ENCODE measurements at regions not wholly inside any gene's neighbourhood (a gene's known extent, or its start where the extent isn't known, plus 50 kb on each side); places are given as distances from the start of the nearest gene placed in this dataset.

DNA sequence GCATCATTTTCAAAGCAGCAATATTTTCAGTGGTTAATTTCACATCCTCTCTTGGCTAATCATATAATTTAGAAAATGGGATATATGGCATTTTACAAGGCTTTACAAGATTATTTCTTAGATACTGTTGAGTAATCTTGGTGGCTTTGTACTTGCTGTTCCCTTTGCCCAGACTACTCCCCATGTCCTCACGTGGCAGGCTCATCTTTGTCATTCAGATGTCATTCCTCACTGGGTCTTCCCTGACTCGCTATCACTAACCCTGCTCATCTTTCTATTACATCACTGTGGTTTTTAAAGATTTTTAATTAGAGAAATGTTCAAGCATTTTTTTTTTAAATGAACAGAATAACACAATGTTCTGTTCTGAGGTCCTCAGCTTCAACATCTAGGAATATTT, 240.0 kb upstream of the IRX5 start:
- Histone ChIP-seq H3K9ac (ENCODE audit: low read depth in 1 of 2, low read length in 2 of 2) (no peak overlapping the region), H3K36me3 (ENCODE audit: control insufficient read depth in 2 of 2, insufficient read depth in 2 of 2, low read length in 2 of 2) (no peaks in the 10 kb centered on the region), H3K27me3 (ENCODE audit: control insufficient read depth in 2 of 2, insufficient read depth in 2 of 2, low read length in 2 of 2) (no peaks in the 10 kb centered on the region), H3K4me1 (ENCODE audit: control insufficient read depth in 2 of 2, insufficient read depth in 2 of 2, low read length in 2 of 2) (no peaks in the 10 kb centered on the region), H3K9me3 (ENCODE audit: control insufficient read depth in 2 of 2, low read length in 2 of 2) (no peaks in the 10 kb centered on the region), H3K4me3 (ENCODE audit: low read length in 2 of 2) (no peak overlapping the region), H3K27ac (ENCODE audit: low read depth in 2 of 2, low read length in 2 of 2) (no peak overlapping the region)

DNA sequence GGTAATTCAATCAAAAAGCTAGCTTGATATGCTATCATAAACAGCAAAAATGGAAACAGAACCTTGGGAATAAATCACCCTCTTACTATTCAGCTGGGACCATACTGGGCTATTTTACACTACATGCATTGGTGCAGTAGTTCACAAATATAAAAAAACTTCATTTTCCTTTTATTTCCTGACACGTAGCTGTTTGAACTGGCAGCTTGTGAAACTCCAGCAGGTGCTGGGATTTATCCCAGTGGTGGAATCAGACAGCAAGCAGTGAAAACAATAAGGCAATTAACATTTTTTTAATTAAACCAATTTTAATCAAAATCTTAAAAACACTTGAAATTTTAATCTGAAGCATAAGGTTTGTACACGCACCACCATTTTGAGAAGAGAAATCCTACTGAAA, 240.4 kb upstream of the IRX5 start:
- H3K4me3 ChIP-seq (ENCODE audit: low read length in 2 of 2), result no peak overlapping the region
- no peak overlapping the region for H3K27ac ChIP-seq (ENCODE audit: low read depth in 2 of 2, low read length in 2 of 2)
- no peak overlapping the region for H3K9ac ChIP-seq (ENCODE audit: low read depth in 1 of 2, low read length in 2 of 2)
- no peaks in the 10 kb centered on the region for H3K27me3 ChIP-seq (ENCODE audit: control insufficient read depth in 2 of 2, insufficient read depth in 2 of 2, low read length in 2 of 2)
- no peaks in the 10 kb centered on the region for H3K9me3 ChIP-seq (ENCODE audit: control insufficient read depth in 2 of 2, low read length in 2 of 2)
- H3K4me1 ChIP-seq (ENCODE audit: control insufficient read depth in 2 of 2, insufficient read depth in 2 of 2, low read length in 2 of 2), result no peaks in the 10 kb centered on the region
- no peaks in the 10 kb centered on the region for H3K36me3 ChIP-seq (ENCODE audit: control insufficient read depth in 2 of 2, insufficient read depth in 2 of 2, low read length in 2 of 2)

DNA sequence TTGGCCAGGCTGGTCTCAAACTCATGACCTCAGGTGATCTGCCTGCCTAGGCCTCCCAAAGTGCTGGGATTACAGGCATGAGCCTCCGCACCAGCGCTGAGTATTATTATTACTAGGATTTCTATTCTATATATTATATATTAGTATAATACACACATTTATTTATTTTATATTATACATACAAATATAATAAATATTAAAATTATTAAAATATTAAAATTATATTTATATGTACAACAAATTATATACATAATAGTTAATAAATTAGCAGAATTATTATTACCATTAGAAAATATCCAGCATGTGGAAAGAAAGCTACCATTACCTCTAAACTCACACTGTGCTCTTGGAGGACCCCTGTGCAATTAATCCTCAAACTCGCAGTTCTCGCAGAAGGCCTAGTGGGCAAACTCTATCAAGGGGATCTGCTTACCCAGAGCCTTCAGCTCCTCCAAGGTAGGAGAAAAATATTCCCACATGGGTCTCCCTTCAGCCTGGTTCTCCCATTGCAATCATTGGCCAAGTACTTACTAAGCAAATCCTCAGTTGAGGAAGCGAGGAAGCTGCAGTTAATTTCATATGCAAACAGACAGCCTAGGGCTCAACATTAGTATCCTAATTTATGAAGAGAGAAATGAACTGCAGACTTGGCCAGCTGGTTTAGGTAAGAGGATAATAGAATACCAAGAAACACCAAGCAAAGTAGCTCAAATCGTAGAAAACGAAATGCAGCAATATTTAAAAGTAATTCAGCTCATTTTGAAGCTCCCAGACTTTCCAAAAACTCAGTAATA, 241.4 kb upstream of the IRX5 start:
- H3K4me3 ChIP-seq (ENCODE audit: low read length in 2 of 2), result no peak overlapping the region
- no peaks in the 10 kb centered on the region for H3K4me1 ChIP-seq (ENCODE audit: control insufficient read depth in 2 of 2, insufficient read depth in 2 of 2, low read length in 2 of 2)
- no peak overlapping the region for H3K9ac ChIP-seq (ENCODE audit: low read depth in 1 of 2, low read length in 2 of 2)
- H3K9me3 ChIP-seq (ENCODE audit: control insufficient read depth in 2 of 2, low read length in 2 of 2), result no peaks in the 10 kb centered on the region
- no peaks in the 10 kb centered on the region for H3K27me3 ChIP-seq (ENCODE audit: control insufficient read depth in 2 of 2, insufficient read depth in 2 of 2, low read length in 2 of 2)
- H3K27ac ChIP-seq (ENCODE audit: low read depth in 2 of 2, low read length in 2 of 2), result no peak overlapping the region
- H3K36me3 ChIP-seq (ENCODE audit: control insufficient read depth in 2 of 2, insufficient read depth in 2 of 2, low read length in 2 of 2), result no peaks in the 10 kb centered on the region

DNA sequence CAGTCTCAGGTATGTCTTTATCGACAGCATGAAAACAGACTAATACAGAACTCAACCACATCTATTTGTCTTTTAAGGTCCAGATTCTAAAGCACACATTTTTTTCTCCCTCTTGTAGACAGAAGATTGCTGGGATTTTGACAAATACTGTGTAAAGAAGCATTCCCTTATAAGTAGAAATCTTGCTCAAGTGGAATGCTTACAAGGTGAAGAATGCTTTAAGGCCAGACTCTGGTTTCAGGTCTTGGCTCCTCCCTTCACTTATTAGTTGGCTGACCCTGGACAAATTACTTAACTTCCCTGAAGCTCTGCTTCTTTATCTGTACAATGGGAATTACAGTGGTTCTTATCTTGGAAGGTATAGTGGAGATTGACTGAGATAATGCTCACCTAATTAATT, 242.3 kb upstream of the IRX5 start:
- Histone ChIP-seq H3K9ac (ENCODE audit: low read depth in 1 of 2, low read length in 2 of 2) (no peak overlapping the region), H3K27me3 (ENCODE audit: control insufficient read depth in 2 of 2, insufficient read depth in 2 of 2, low read length in 2 of 2) (no peaks in the 10 kb centered on the region), H3K4me1 (ENCODE audit: control insufficient read depth in 2 of 2, insufficient read depth in 2 of 2, low read length in 2 of 2) (no peaks in the 10 kb centered on the region), H3K27ac (ENCODE audit: low read depth in 2 of 2, low read length in 2 of 2) (no peak overlapping the region), H3K4me3 (ENCODE audit: low read length in 2 of 2) (no peak overlapping the region), H3K36me3 (ENCODE audit: control insufficient read depth in 2 of 2, insufficient read depth in 2 of 2, low read length in 2 of 2) (no peaks in the 10 kb centered on the region), H3K9me3 (ENCODE audit: control insufficient read depth in 2 of 2, low read length in 2 of 2) (no peaks in the 10 kb centered on the region)

DNA sequence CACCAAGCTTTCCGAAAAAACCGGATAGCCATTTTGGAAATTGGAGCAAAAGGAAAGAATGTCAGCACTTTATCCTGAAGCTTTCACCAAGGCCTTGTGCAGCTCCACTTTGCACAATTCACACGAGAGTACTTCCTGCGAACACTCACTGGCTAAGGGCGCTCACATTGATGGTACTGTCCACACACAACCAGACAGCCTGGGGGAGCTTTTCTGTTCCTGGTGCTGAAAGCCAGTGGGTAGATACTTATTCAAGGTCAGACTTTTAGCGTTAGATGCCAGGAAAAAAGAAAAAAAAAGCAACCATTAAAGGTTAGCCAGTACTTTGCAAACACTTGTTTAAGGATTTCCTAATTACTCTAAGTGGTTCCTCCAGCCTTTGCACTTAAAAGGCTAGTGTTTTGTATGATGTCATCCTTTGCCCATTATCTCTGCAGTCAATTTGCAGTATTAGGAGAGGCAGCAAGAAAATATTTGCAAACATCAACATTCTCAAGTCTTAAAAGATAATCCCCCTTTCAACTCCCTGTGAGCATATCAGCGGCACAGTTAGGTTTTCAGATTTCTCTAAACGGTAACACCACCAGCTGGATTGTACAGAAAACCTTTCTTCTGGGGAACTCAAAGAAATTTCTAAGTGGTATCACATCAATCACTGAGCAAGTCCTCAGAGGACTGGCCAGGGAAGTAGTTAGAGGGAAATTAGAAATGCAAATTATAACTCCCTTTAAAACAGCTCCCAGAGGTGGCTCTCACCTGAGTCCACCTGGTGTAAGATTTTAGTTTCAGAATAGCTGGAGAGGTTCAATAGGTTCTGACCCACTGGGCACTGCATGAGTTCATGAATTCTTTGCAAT, 243.4 kb upstream of the IRX5 start:
- no peak overlapping the region for H3K9ac ChIP-seq (ENCODE audit: low read depth in 1 of 2, low read length in 2 of 2)
- H3K27ac ChIP-seq (ENCODE audit: low read depth in 2 of 2, low read length in 2 of 2), result no peak overlapping the region
- H3K4me3 ChIP-seq (ENCODE audit: low read length in 2 of 2), result no peak overlapping the region
- H3K27me3 ChIP-seq (ENCODE audit: control insufficient read depth in 2 of 2, insufficient read depth in 2 of 2, low read length in 2 of 2), result no peaks in the 10 kb centered on the region
- H3K9me3 ChIP-seq (ENCODE audit: control insufficient read depth in 2 of 2, low read length in 2 of 2), result no peaks in the 10 kb centered on the region
- no peaks in the 10 kb centered on the region for H3K4me1 ChIP-seq (ENCODE audit: control insufficient read depth in 2 of 2, insufficient read depth in 2 of 2, low read length in 2 of 2)
- H3K36me3 ChIP-seq (ENCODE audit: control insufficient read depth in 2 of 2, insufficient read depth in 2 of 2, low read length in 2 of 2), result no peaks in the 10 kb centered on the region

DNA sequence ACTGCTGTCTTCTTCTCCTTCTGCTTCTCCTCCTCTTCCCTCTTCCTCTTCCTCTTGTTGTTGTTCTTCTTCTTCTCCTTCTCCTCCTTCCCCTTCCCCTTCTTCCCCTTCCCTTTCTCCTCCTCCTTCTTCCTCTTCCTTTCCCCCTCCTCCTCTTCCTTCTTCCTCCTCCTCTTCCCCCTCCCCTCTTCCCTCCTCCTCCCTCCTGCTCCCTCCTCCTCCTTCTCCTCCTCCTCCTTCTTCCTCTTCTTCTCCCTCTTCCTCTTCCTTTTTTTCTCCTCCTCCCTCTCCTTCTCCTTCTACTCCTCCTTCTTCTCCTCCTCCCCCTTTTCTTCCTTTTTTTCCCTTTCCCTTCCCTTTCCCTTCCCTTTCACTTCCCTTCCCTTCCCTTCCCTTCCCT, 245.0 kb upstream of the IRX5 start:
- H3K9ac ChIP-seq (ENCODE audit: low read depth in 1 of 2, low read length in 2 of 2), result no peak overlapping the region
- H3K27me3 ChIP-seq (ENCODE audit: control insufficient read depth in 2 of 2, insufficient read depth in 2 of 2, low read length in 2 of 2), result no peaks in the 10 kb centered on the region
- no peaks in the 10 kb centered on the region for H3K36me3 ChIP-seq (ENCODE audit: control insufficient read depth in 2 of 2, insufficient read depth in 2 of 2, low read length in 2 of 2)
- H3K4me3 ChIP-seq (ENCODE audit: low read length in 2 of 2), result no peak overlapping the region
- H3K9me3 ChIP-seq (ENCODE audit: control insufficient read depth in 2 of 2, low read length in 2 of 2), result no peaks in the 10 kb centered on the region
- no peak overlapping the region for H3K27ac ChIP-seq (ENCODE audit: low read depth in 2 of 2, low read length in 2 of 2)
- H3K4me1 ChIP-seq (ENCODE audit: control insufficient read depth in 2 of 2, insufficient read depth in 2 of 2, low read length in 2 of 2), result no peaks in the 10 kb centered on the region

DNA sequence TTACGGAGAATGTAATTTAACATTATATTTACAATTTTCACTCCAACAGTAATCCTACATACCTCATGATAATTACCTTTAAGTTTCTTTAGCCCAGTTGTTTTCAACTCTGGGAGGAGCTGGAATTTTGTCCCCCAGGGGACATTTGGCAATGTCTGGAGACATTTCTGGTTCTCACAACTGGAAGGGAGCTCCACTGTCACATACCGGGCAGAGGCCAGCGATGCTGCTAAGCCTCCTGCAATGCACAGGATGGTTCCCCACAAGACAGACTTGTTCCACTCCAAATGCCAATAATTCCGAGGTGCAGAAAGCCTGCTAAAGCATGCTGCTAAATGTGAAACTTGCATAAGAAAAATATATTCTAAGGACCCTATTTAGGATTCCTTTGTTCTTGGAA, 251.1 kb upstream of the IRX5 start:
- Histone ChIP-seq H3K4me1 (ENCODE audit: control insufficient read depth in 2 of 2, insufficient read depth in 2 of 2, low read length in 2 of 2) (no peaks in the 10 kb centered on the region), H3K27ac (ENCODE audit: low read depth in 2 of 2, low read length in 2 of 2) (no peak overlapping the region), H3K36me3 (ENCODE audit: control insufficient read depth in 2 of 2, insufficient read depth in 2 of 2, low read length in 2 of 2) (no peaks in the 10 kb centered on the region), H3K27me3 (ENCODE audit: control insufficient read depth in 2 of 2, insufficient read depth in 2 of 2, low read length in 2 of 2) (peaks cover 0 to under 1% of the 10 kb centered on the region in 2 donors), H3K4me3 (ENCODE audit: low read length in 2 of 2) (no peak overlapping the region), H3K9ac (ENCODE audit: low read depth in 1 of 2, low read length in 2 of 2) (no peak overlapping the region), H3K9me3 (ENCODE audit: control insufficient read depth in 2 of 2, low read length in 2 of 2) (no peaks in the 10 kb centered on the region)

DNA sequence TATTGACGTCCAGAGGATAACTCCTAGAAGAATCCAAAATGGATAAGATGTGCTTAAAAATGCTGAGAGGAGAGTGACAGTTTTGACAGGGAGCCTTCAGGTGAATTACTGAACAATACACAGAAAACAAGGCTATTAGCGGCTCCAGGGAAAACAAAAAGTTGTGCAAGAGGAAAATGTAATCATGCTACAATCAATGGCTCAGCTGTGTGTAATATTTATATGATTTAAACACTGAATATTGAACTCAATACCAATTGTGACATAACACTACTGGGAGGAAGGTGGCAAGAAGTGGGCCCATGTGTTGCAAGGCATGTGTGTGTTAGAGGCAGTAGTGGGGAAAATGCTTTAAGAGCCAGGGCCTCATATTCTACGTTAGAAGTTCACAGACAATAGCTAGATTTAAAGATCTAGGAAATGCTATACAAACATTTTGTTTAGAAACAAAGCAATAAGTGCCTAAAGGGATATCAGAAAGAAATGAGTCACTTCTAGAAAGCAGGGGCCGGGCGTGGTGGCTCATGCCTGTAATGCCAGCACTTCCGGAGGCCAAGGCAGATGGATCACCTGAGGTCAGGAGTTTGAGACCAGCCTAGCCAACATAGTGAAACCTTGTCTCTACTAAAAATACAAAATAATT, 253.2 kb upstream of the IRX5 start:
- Histone ChIP-seq H3K27ac (ENCODE audit: low read depth in 2 of 2, low read length in 2 of 2) (no peak overlapping the region), H3K4me3 (ENCODE audit: low read length in 2 of 2) (no peak overlapping the region), H3K9me3 (ENCODE audit: control insufficient read depth in 2 of 2, low read length in 2 of 2) (no peaks in the 10 kb centered on the region), H3K27me3 (ENCODE audit: control insufficient read depth in 2 of 2, insufficient read depth in 2 of 2, low read length in 2 of 2) (peaks cover 0 to 4% of the 10 kb centered on the region in 2 donors), H3K36me3 (ENCODE audit: control insufficient read depth in 2 of 2, insufficient read depth in 2 of 2, low read length in 2 of 2) (no peaks in the 10 kb centered on the region), H3K9ac (ENCODE audit: low read depth in 1 of 2, low read length in 2 of 2) (no peak overlapping the region), H3K4me1 (ENCODE audit: control insufficient read depth in 2 of 2, insufficient read depth in 2 of 2, low read length in 2 of 2) (no peaks in the 10 kb centered on the region)

DNA sequence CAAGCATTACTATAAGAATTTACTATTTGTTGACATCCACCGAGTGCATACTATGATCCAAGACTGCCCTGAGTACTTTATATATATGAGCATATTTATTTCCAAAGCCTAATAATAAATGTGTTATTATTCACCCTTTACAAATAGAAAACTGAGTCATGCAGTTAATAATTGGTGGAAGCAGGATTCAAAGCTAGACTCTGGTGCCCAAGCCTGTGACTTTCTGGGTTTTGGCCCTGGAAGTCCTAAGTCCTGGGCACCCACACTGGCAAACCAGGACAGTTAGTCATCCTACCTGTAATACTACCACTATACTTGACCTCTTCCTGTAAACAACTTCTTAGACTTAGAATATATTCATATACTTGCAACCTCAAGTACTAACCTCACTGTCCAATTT, 257.4 kb upstream of the IRX5 start:
- Histone ChIP-seq H3K36me3 (ENCODE audit: control insufficient read depth in 2 of 2, insufficient read depth in 2 of 2, low read length in 2 of 2) (no peaks in the 10 kb centered on the region), H3K27ac (ENCODE audit: low read depth in 2 of 2, low read length in 2 of 2) (no peak overlapping the region), H3K4me1 (ENCODE audit: control insufficient read depth in 2 of 2, insufficient read depth in 2 of 2, low read length in 2 of 2) (no peaks in the 10 kb centered on the region), H3K9ac (ENCODE audit: low read depth in 1 of 2, low read length in 2 of 2) (no peak overlapping the region), H3K27me3 (ENCODE audit: control insufficient read depth in 2 of 2, insufficient read depth in 2 of 2, low read length in 2 of 2) (peaks cover 0 to 4% of the 10 kb centered on the region in 2 donors), H3K9me3 (ENCODE audit: control insufficient read depth in 2 of 2, low read length in 2 of 2) (peaks cover 0 to 2% of the 10 kb centered on the region in 2 donors), H3K4me3 (ENCODE audit: low read length in 2 of 2) (no peak overlapping the region)

DNA sequence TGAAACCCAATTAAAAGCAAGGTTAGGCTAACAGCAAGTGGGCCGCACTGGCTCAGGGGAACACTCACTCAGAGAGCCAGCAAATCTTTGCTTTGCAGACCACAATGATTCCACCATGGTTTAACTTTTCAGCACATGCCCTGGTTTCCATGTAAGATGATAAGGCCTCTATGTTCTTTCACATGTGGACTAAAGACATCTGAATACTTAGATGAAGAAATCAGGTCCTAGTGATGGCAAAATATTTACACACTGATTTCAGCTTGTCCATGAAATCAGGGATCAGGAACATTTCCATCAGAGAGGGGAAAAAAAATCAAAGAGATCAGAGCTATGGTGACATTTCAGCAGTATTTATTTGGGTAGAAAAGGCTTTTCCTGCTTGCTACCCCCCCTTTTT, 258.2 kb upstream of the IRX5 start:
- peaks cover 0 to 2% of the 10 kb centered on the region in 2 donors for H3K9me3 ChIP-seq (ENCODE audit: control insufficient read depth in 2 of 2, low read length in 2 of 2)
- no peak overlapping the region for H3K27ac ChIP-seq (ENCODE audit: low read depth in 2 of 2, low read length in 2 of 2)
- no peaks in the 10 kb centered on the region for H3K36me3 ChIP-seq (ENCODE audit: control insufficient read depth in 2 of 2, insufficient read depth in 2 of 2, low read length in 2 of 2)
- H3K27me3 ChIP-seq (ENCODE audit: control insufficient read depth in 2 of 2, insufficient read depth in 2 of 2, low read length in 2 of 2), result peaks cover 0 to 4% of the 10 kb centered on the region in 2 donors
- no peak overlapping the region for H3K4me3 ChIP-seq (ENCODE audit: low read length in 2 of 2)
- H3K4me1 ChIP-seq (ENCODE audit: control insufficient read depth in 2 of 2, insufficient read depth in 2 of 2, low read length in 2 of 2), result no peaks in the 10 kb centered on the region
- H3K9ac ChIP-seq (ENCODE audit: low read depth in 1 of 2, low read length in 2 of 2), result no peak overlapping the region
